Mammary epithelial cell (primary cell): ENCODE measurements at regions not wholly inside any gene's neighbourhood (a gene's known extent, or its start where the extent isn't known, plus 50 kb on each side); places are given as distances from the start of the nearest gene placed in this dataset.

ENCODE experiments used
- CTCF ChIP-seq, 2 donors: IDR thresholded peaks in 1 of 2; conservative IDR thresholded peaks in 1 of 2; 2 replicates each; pipeline ENCODE4 v1.5.1; 2011 to 2012; ENCODE audit warnings: inconsistent platforms in 2 of 2, low read length in 2 of 2, mild to moderate bottlenecking in 2 of 2, control low read depth in 1 of 2, low read depth in 1 of 2; ENCODE audit not compliant: insufficient read depth in 1 of 2; ENCODE audit errors: extremely low read depth in 1 of 2
- EZH2 ChIP-seq: IDR thresholded peaks from 2 replicates; pipeline ENCODE4 v1.6.1; 2012; ENCODE audit warnings: low read length, inconsistent platforms, borderline replicate concordance

GRCh38 chr5:119951330-119951934 lies 322.1 kb downstream of the FAM170A start:
- no peak for TF ChIP-seq CTCF (conservative IDR thresholded peaks at IDR 0.05 in 1 of 2, IDR thresholded peaks at IDR 0.05 in 1 of 2; ENCODE audit: extremely low read depth in 1 of 2, insufficient read depth in 1 of 2, low read depth in 1 of 2, low read length in 2 of 2)
- TF ChIP-seq EZH2: no peak
